ENCODE measurements at regions not wholly inside any gene's neighbourhood (a gene's known extent, or its start where the extent isn't known, plus 50 kb on each side); places are given as distances from the start of the nearest gene placed in this dataset.

GRCh38 chr7:25931156-25931555 is 220.8 kb upstream of the NFE2L3 start:
- H3K4me3 ChIP-seq = no peak overlapping the region
- no peak overlapping the region for H3K27ac ChIP-seq
- H3K9me3 ChIP-seq = peaks cover 0 to 20% of the 10 kb centered on the region in 2 donors
- H3K27me3 ChIP-seq = no peaks in the 10 kb centered on the region
- H3K4me1 ChIP-seq = no peaks in the 10 kb centered on the region
- TF ChIP-seq, protein P1, sequence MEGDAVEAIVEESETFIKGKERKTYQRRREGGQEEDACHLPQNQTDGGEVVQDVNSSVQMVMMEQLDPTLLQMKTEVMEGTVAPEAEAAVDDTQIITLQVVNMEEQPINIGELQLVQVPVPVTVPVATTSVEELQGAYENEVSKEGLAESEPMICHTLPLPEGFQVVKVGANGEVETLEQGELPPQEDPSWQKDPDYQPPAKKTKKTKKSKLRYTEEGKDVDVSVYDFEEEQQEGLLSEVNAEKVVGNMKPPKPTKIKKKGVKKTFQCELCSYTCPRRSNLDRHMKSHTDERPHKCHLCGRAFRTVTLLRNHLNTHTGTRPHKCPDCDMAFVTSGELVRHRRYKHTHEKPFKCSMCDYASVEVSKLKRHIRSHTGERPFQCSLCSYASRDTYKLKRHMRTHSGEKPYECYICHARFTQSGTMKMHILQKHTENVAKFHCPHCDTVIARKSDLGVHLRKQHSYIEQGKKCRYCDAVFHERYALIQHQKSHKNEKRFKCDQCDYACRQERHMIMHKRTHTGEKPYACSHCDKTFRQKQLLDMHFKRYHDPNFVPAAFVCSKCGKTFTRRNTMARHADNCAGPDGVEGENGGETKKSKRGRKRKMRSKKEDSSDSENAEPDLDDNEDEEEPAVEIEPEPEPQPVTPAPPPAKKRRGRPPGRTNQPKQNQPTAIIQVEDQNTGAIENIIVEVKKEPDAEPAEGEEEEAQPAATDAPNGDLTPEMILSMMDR (IDR thresholded peaks at IDR 0.05) = no peak
- H3K36me3 ChIP-seq = no peaks in the 10 kb centered on the region
- DNase-seq (no peak), ATAC-seq (no peak)
- intact Hi-C loops (cut with DNase I) = no loop called here

DNA sequence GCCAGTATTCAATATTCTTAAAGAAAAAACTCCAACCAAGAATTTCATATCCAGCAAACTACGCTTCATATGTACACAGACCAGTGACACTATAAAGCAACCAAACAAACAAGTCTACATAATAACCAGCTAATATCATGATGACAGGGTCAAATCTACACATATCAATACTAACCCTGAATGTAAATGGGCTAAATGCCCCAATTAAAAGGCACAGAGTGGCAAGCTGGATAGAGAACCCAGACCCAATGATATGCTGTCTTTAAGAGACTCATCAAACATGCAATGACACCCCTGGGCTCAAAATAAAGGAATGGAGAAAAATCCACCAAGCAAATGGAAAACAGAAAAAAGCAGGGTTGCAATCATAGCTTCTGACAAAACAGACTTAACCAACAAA is 218.1 kb upstream of the NFE2L3 start:
- Histone ChIP-seq H3K27me3 (peaks cover 0 to 6% of the 10 kb centered on the region in 2 donors), H3K36me3 (no peaks in the 10 kb centered on the region), H3K4me1 (no peaks in the 10 kb centered on the region), H3K4me3 (no peak overlapping the region), H3K9me3 (peaks cover 0 to 23% of the 10 kb centered on the region in 2 donors), H3K27ac (no peak overlapping the region)
- DNase-seq (no peak), ATAC-seq (no peak)
- TF ChIP-seq, protein P1 (IDR thresholded peaks at IDR 0.05) = no peak
- intact Hi-C loops (cut with DNase I) = no loop called here

- Histone ChIP-seq H3K4me3 (no peak overlapping the region), H3K27ac (no peak overlapping the region), H3K27me3 (peaks cover 0 to 41% of the 10 kb centered on the region in 2 donors), H3K4me1 (peaks cover 0 to 3% of the 10 kb centered on the region in 2 donors), H3K9me3 (peaks cover 0 to 3% of the 10 kb centered on the region in 2 donors), H3K36me3 (no peaks in the 10 kb centered on the region)
- DNase-seq (no peak), ATAC-seq (no peak)
- TF ChIP-seq, protein P1 (IDR thresholded peaks at IDR 0.05) = no peak
- intact Hi-C loops (cut with DNase I) = no loop called here
Measured at GRCh38 chr7:25940086-25940906, 211.7 kb upstream of the NFE2L3 start.

- no peak for ATAC-seq
- H3K36me3 ChIP-seq = no peaks in the 10 kb centered on the region
- H3K9me3 ChIP-seq = no peaks in the 10 kb centered on the region
- intact Hi-C loops (cut with DNase I) = no loop called here
- peaks cover 0 to 41% of the 10 kb centered on the region in 2 donors for H3K27me3 ChIP-seq
- TF ChIP-seq, protein P1 (IDR thresholded peaks at IDR 0.05) = no peak
- peak in 2 of 4 donors; percentile 59 to 63 for DNase-seq
- H3K4me1 ChIP-seq = peaks cover 9% of the 10 kb centered on the region in 2 donors
- H3K4me3 ChIP-seq = no peak overlapping the region
- H3K27ac ChIP-seq = no peak overlapping the region
Measured at GRCh38 chr7:25944777-25945515, 207.1 kb upstream of the NFE2L3 start.

- Histone ChIP-seq H3K27ac (no peak overlapping the region), H3K9me3 (no peaks in the 10 kb centered on the region), H3K4me1 (peaks cover 9 to 16% of the 10 kb centered on the region in 2 donors), H3K36me3 (no peaks in the 10 kb centered on the region), H3K27me3 (peaks cover 0 to 41% of the 10 kb centered on the region in 2 donors), H3K4me3 (no peak overlapping the region)
- TF ChIP-seq, protein P1 (IDR thresholded peaks at IDR 0.05) = no peak
- ATAC-seq (no peak), DNase-seq (no peak)
- intact Hi-C loops (cut with DNase I) = no loop called here
Measured at GRCh38 chr7:25945608-25946007, 206.4 kb upstream of the NFE2L3 start.

All from left lung (tissue), 4 donors.